Prostate gland (tissue), 2 donors: ENCODE measurements at regions not wholly inside any gene's neighbourhood (a gene's known extent, or its start where the extent isn't known, plus 50 kb on each side); places are given as distances from the start of the nearest gene placed in this dataset.

ENCODE experiments used
- CTCF ChIP-seq, 4 experiments: fragments of 200-600 bp in 2 of 4; fragments of 450-650 bp in 2 of 4; sonication (generic) in 2 of 4; IDR thresholded peaks; 1 replicate in 3 of 4; 2 replicates in 1 of 4; pipeline ENCODE4 v1.5.1; 2016 to 2019; ENCODE audit warnings: antibody characterized with exemption in 4 of 4, mild to moderate bottlenecking in 2 of 4, moderate library complexity in 2 of 4
- POLR2AphosphoS5 ChIP-seq: sonication (generic); formaldehyde crosslinking; IDR thresholded peaks from one replicate; pipeline ENCODE4 v1.6.1; 2017; ENCODE audit warnings: antibody characterized with exemption

DNA sequence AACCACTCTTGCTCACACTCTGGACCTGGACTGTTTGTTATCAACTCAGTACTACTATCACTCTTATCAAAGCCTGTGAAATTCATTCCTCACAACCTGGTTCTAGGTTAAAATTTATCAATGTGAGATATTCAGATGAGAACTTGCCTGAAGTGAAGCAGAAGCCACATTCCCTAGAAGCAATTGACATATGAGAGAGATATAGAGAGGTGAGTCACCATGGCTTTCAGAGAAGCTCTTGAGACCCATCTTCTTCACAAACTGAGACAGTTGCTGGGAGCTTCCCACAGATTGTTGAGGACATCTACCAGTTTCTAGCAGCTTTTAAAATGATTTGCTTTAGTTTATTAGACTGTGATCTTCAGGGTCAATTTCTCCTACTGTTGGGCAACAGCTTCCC lies 316.9 kb upstream of the TET2 start:
- TF ChIP-seq CTCF (IDR thresholded peaks at IDR 0.05) = no peak
- no peak for TF ChIP-seq POLR2AphosphoS5
